ENCODE measurements at regions not wholly inside any gene's neighbourhood (a gene's known extent, or its start where the extent isn't known, plus 50 kb on each side); places are given as distances from the start of the nearest gene placed in this dataset.

- no peaks in the 10 kb centered on the region for H3K27me3 ChIP-seq (ENCODE audit: control insufficient read depth, insufficient read depth, low read length)
- no peak overlapping the region for H3K4me3 ChIP-seq (ENCODE audit: insufficient read depth, low read depth, low read length)
- H3K36me3 ChIP-seq (replicated peaks; ENCODE audit: control insufficient read depth, insufficient read depth, low read length) = no peaks in the 10 kb centered on the region
- no peak for DNase-seq
Measured at GRCh38 chr12:90250042-90250441, 541.4 kb upstream of the ATP2B1 start.

GRCh38 chr12:90246688-90247087 is 538.0 kb upstream of the ATP2B1 start:
- Histone ChIP-seq H3K27me3 (ENCODE audit: control insufficient read depth, insufficient read depth, low read length) (no peaks in the 10 kb centered on the region), H3K4me3 (ENCODE audit: insufficient read depth, low read depth, low read length) (no peak overlapping the region), H3K36me3 (replicated peaks; ENCODE audit: control insufficient read depth, insufficient read depth, low read length) (no peaks in the 10 kb centered on the region)
- DNase-seq = no peak

DNA sequence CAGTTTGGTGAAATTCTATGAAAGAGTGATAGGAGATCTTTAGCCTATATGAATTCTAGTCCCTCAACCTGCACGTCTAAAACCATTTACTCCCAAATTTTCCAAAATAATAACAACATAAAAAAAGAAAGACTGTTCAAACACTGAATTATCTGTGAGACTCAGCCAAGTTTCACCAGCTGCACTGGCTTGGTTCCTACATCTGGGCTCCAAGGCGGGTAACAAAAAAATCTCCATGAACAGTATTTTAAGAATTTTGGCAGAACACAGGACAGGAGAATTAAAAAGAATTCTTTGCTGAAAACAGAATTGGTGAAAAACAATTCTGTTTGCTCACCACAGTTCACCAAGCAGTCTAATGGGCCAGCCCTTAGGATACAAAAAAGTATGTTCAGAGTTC is 536.8 kb upstream of the ATP2B1 start:
- Histone ChIP-seq H3K36me3 (replicated peaks; ENCODE audit: control insufficient read depth, insufficient read depth, low read length) (no peaks in the 10 kb centered on the region), H3K27me3 (ENCODE audit: control insufficient read depth, insufficient read depth, low read length) (no peaks in the 10 kb centered on the region), H3K4me3 (ENCODE audit: insufficient read depth, low read depth, low read length) (no peak overlapping the region)
- DNase-seq = no peak

DNA sequence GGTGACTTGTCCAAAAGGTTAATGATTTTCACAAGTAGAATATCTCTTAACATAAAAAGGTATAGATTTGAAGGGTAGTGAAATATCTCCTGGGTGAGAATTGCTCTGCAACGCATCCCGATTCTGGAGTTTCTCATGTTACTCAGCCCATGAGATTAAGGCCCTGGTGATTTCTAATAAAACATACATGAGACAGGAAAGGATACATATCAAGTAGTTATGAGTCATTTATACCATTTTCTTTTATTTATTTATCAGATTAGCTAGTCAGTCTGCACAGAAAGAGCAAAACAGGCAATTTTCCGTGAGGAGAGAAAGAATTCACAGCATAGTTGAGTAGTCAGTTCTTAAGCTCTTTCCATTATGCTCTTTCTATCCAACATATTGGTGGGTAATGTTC is 535.6 kb upstream of the ATP2B1 start:
- H3K36me3 ChIP-seq (replicated peaks; ENCODE audit: control insufficient read depth, insufficient read depth, low read length) = no peaks in the 10 kb centered on the region
- H3K27me3 ChIP-seq (ENCODE audit: control insufficient read depth, insufficient read depth, low read length) = no peaks in the 10 kb centered on the region
- DNase-seq = no peak
- H3K4me3 ChIP-seq (ENCODE audit: insufficient read depth, low read depth, low read length) = no peak overlapping the region

DNA sequence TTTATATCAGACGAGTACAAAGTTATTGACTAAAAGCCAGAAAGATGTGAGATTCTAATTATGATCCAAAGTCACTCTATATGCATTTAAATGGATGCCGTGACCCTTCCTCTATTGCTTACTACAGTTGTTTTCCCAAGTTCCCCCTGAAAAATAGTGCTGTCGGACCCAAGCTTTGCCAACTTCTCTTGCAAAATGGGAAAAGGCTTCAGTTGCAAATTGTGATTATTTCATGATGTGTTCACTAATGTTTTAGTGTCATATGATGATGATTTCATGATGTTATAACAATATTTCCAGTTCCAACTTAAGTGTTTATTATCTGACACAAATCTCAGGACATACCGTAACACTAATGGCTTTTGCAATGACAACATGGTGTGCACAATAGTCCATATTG is 534.6 kb upstream of the ATP2B1 start:
- DNase-seq = no peak
- no peak overlapping the region for H3K4me3 ChIP-seq (ENCODE audit: insufficient read depth, low read depth, low read length)
- no peaks in the 10 kb centered on the region for H3K36me3 ChIP-seq (replicated peaks; ENCODE audit: control insufficient read depth, insufficient read depth, low read length)
- H3K27me3 ChIP-seq (ENCODE audit: control insufficient read depth, insufficient read depth, low read length) = no peaks in the 10 kb centered on the region

- H3K36me3 ChIP-seq (replicated peaks; ENCODE audit: control insufficient read depth, insufficient read depth, low read length) = no peaks in the 10 kb centered on the region
- no peak for DNase-seq
- H3K27me3 ChIP-seq (ENCODE audit: control insufficient read depth, insufficient read depth, low read length) = no peaks in the 10 kb centered on the region
- H3K4me3 ChIP-seq (ENCODE audit: insufficient read depth, low read depth, low read length) = no peak overlapping the region
Measured at GRCh38 chr12:90239732-90240260, 531.2 kb upstream of the ATP2B1 start.

DNA sequence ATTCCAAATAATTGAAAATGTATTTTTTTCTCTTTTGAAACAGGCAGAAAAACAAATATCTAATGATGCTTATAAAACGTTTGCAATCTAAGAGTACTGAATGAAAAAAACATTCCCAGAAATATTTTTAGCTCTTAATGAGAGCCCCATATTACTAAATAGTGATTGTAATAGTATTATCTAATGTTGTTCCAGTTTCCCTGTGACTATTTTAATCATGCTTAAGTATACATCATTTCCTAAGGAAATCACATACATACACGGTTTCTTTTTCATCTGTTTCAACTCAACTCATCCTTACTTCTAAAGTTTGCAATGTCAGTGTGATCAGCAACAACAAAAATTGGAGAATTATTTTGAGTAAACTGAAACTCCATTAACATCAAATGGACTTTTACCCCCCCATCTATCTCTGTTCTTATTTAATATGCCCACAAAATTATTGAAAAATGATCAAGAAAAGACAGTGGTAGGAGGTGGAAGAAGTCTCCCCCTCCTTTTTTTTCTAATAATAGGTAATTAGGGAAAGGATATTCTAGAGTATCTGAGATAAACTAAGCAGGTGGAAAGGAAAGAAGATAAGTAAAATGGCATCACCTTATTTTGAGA is 530.1 kb upstream of the ATP2B1 start:
- Histone ChIP-seq H3K4me3 (ENCODE audit: insufficient read depth, low read depth, low read length) (no peak overlapping the region), H3K36me3 (replicated peaks; ENCODE audit: control insufficient read depth, insufficient read depth, low read length) (no peaks in the 10 kb centered on the region), H3K27me3 (ENCODE audit: control insufficient read depth, insufficient read depth, low read length) (no peaks in the 10 kb centered on the region)
- DNase-seq = no peak

- no peak for DNase-seq
- Histone ChIP-seq H3K4me3 (ENCODE audit: insufficient read depth, low read depth, low read length) (no peak overlapping the region), H3K36me3 (replicated peaks; ENCODE audit: control insufficient read depth, insufficient read depth, low read length) (no peaks in the 10 kb centered on the region), H3K27me3 (ENCODE audit: control insufficient read depth, insufficient read depth, low read length) (no peaks in the 10 kb centered on the region)
Measured at GRCh38 chr12:90237841-90238240, 529.2 kb upstream of the ATP2B1 start.

DNA sequence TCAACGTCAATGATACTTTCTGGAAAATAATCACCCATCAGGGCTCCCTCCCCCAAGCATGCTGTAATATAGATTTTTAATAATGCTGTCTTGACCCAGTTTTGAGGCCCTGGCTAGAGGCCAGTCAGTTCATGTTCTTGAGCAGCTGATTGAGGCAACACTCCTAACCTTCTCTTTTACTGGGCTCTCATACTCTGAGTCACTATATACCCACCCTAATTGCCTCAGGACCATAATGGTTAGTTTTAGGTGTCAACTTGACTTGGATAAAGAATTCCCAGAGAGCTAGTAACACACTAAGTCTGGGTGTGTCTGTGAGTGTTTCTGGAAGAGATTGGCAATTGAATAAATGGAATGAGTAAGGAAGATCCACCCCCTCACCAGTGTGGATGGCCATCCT is 527.0 kb upstream of the ATP2B1 start:
- no peaks in the 10 kb centered on the region for H3K27me3 ChIP-seq (ENCODE audit: control insufficient read depth, insufficient read depth, low read length)
- no peak for DNase-seq
- no peaks in the 10 kb centered on the region for H3K36me3 ChIP-seq (replicated peaks; ENCODE audit: control insufficient read depth, insufficient read depth, low read length)
- H3K4me3 ChIP-seq (ENCODE audit: insufficient read depth, low read depth, low read length) = no peak overlapping the region

GRCh38 chr12:90234472-90234871 is 525.8 kb upstream of the ATP2B1 start:
- Histone ChIP-seq H3K4me3 (ENCODE audit: insufficient read depth, low read depth, low read length) (no peak overlapping the region), H3K27me3 (ENCODE audit: control insufficient read depth, insufficient read depth, low read length) (no peaks in the 10 kb centered on the region), H3K36me3 (replicated peaks; ENCODE audit: control insufficient read depth, insufficient read depth, low read length) (no peaks in the 10 kb centered on the region)
- no peak for DNase-seq

DNA sequence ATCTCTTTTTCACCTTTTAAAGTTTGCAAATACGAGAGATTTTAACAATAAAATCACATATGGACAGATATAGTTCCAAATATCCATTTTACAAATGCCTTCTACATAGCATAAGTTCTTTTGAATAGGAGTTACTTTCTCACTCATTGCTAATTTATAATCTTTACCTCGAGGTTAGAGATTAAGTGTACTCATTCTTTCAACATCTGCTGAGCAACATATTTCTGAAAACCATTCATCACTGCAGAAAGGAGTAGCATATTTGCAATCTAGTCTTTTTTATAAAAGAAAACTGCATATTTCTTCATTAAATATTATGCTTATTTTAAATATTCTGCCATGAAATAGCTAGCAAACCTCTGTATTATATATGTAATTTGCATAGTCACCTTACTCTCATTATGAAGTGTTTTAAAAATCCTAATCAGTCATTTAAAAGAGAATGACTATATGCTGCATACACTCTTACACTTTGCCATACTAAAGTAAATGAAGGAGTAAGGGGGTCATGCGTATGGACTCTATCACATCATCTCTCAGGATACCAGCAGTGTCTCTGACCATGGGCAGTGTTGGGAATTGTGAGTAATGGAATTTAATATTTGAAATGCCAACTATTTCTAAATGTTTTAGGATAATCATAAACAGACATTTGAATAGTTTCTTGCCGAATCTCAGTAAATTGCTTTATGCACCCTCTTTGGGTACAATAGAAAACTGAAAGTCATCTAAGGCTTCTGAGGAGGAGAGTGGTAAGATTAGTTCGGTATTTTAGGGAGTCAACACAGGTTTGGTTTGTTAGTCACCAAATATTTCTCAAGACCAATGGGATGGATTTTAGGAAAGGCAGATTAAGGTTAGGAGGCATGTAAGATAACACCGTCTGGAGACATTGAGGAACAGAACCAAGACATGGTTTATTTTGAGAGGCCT is 524.8 kb upstream of the ATP2B1 start:
- no peak for DNase-seq
- H3K36me3 ChIP-seq (replicated peaks; ENCODE audit: control insufficient read depth, insufficient read depth, low read length) = no peaks in the 10 kb centered on the region
- no peak overlapping the region for H3K4me3 ChIP-seq (ENCODE audit: insufficient read depth, low read depth, low read length)
- H3K27me3 ChIP-seq (ENCODE audit: control insufficient read depth, insufficient read depth, low read length) = no peaks in the 10 kb centered on the region

DNA sequence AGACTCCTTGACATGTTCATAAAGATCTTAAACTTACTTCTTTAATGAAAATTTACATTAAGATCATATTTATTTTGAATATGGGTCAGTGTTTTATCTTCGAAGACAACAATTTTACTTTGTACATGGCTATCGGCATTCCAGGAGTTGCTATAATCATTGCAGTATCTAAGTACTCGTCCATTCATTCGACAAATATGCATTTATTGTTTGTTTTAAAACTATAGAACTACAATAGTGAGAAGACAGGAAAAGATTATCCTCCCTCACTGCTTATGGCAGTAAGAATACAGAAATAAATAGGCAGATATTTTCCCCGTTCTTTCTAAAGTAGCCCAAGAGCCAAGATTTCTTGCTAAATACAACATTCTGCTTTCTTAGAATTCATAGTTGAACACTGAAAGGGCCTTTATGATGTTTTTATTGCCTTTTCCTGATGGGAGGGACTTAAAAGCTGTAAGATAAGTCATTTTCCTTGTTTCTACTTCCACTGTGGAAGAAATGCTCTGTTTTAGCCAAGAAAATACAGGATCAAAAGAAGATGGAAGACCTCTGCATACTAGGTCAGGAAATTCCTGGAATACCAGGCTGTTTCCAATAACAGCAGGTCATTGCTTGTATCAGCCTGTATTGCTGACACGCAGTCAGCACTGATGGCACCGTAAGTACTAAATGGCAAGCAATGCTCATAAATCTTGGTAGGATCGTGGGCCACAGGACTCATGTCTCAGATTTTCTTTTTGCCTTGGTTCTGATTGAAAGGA is 521.0 kb upstream of the ATP2B1 start:
- H3K4me3 ChIP-seq (ENCODE audit: insufficient read depth, low read depth, low read length) = no peak overlapping the region
- DNase-seq = peak; percentile 10
- H3K36me3 ChIP-seq (replicated peaks; ENCODE audit: control insufficient read depth, insufficient read depth, low read length) = no peaks in the 10 kb centered on the region
- H3K27me3 ChIP-seq (ENCODE audit: control insufficient read depth, insufficient read depth, low read length) = no peaks in the 10 kb centered on the region

DNA sequence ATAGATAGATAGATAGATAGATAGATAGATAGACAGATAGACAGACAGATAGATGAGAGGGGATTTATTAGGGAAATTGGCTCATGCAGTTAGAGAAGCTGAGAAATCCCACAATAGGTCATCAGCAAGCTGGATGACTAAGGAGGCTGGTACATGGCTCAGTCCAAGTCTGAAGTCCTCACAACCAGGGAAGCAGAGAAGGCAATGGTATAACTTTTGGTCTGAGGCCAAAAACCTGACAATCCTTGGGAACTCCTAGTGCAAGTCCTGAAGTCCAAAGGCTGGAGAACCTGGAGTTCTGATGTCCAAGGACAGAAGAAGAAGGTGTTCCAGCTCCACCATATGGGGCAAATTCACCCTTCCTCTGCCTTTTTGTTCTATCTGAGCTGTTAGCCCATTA is 517.6 kb upstream of the ATP2B1 start:
- H3K36me3 ChIP-seq (replicated peaks; ENCODE audit: control insufficient read depth, insufficient read depth, low read length) = no peaks in the 10 kb centered on the region
- H3K4me3 ChIP-seq (ENCODE audit: insufficient read depth, low read depth, low read length) = no peak overlapping the region
- H3K27me3 ChIP-seq (ENCODE audit: control insufficient read depth, insufficient read depth, low read length) = no peaks in the 10 kb centered on the region
- DNase-seq = no peak

DNA sequence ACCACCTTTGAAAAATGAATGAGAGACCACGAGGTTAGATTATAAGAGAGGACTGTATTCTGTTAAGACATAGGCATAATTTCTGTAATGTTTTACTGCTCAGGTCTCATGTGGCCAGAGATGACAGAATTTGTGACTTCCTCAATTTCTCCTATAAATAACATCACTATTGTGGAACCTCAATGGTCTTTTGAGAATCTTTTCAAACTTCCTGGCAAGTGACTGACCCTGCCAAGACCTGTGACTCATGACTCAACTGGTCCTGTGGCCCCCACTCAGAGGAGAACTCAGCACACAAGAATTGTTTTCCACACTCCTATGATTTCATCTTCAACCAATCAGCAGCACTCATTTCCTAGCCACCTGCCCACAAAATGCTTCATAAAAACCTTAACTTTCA is 508.2 kb upstream of the ATP2B1 start:
- H3K36me3 ChIP-seq (replicated peaks; ENCODE audit: control insufficient read depth, insufficient read depth, low read length) = no peaks in the 10 kb centered on the region
- no peak overlapping the region for H3K4me3 ChIP-seq (ENCODE audit: insufficient read depth, low read depth, low read length)
- DNase-seq = no peak
- no peaks in the 10 kb centered on the region for H3K27me3 ChIP-seq (ENCODE audit: control insufficient read depth, insufficient read depth, low read length)
